Stimulated activated CD4-positive, alpha-beta T cell treated with anti-CD3 and anti-CD28 coated beads, Interleukin-15, amount 100 ng/mL, for 24 hours (primary cell): ENCODE measurements at regions not wholly inside any gene's neighbourhood (a gene's known extent, or its start where the extent isn't known, plus 50 kb on each side); places are given as distances from the start of the nearest gene placed in this dataset.

Experiments
- DNase-seq: peaks from one replicate; pipeline ENCODE4 v3.0.0-alpha.2; 2020

- no peak for DNase-seq
These were observed 2071.2 kb upstream of the CDH6 start for GRCh38 chr5:29122306-29122705.

DNA sequence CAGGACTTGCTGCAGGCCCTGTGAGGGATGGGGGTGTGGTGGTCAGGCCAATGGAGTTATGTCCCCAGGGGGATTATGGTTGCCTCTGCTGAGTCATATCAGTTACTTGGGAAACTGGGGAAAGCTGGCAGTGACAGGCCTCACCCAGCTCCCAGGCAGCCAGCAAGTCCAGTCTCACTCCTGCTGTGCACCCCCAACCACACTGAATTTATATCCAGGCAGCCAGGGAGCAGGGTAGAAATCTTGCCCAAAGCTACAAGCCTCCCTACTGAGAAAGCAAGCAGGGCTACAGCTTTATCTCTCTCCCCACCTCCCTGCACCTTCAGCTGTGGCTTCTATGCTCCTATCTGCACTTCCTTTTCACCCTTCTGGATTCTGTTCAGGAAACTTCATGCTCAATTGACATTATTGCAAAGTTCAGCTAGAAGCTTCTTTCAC, 2076.0 kb upstream of the CDH9 start:
- DNase-seq = no peak

GRCh38 chr5:29113516-29113915, 2075.1 kb upstream of the CDH9 start:
- DNase-seq = no peak

- DNase-seq = no peak
These were observed 2061.2 kb upstream of the CDH9 start for GRCh38 chr5:29099585-29099984.

GRCh38 chr5:29089591-29090130, 2051.3 kb upstream of the CDH9 start:
- no peak for DNase-seq

DNA sequence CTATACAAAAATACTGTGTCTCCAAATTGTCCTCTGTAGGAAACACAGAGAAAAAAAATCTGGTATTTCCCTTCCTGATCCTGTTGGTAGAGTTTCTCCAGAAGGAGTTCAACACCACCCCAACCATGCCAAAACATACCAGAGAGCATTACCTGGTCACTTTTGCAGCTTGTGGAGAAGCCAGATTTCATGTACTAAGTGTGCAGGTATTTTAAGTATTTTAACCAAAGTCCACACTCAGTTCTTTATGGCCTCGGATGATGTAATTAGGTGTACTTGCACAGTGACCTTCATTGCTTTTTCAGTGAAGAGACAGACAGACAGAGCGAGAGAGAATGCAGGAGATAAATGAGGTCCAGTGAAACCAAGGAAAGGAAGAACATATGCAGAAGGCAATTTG, 2046.8 kb upstream of the CDH9 start:
- no peak for DNase-seq

- no peak for DNase-seq
These were observed 2041.4 kb upstream of the CDH9 start for GRCh38 chr5:29079771-29080170.

DNA sequence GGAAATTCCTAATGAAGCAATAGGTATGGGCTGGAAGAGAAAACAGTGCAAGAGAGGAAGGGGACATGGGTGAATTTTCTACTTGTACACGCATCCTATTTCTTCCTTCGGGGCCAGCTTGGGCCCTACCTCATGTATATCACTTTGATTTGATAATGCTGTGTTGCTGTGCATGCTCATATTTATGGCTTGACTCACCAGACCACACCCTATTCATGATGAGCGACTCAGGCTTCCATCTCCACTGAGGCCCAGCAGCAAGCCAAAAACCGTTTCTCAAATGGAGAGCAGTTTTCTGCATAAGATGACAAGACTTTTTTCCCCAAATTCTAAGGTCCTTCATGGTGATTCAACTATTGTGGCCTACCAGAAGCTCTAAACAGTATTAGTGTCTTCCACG, 2039.1 kb upstream of the CDH9 start:
- DNase-seq = no peak

DNA sequence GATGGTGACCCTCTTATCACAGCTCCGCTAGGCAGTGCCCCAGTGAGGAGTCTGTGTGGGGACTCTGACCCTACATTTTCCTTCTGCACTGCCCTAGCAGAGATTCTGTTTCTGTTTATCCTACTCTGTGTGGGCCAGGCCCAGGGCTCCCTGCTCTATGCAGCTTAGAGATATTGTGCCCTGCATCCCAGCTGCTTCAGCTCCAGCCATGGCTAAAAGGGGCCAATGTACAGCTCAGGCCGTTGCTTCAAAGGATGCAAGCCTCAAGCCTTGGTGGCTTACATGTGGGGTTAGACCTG, 2030.7 kb upstream of the CDH9 start:
- no peak for DNase-seq

GRCh38 chr5:29061381-29061780, 2023.0 kb upstream of the CDH9 start:
- DNase-seq = no peak

DNA sequence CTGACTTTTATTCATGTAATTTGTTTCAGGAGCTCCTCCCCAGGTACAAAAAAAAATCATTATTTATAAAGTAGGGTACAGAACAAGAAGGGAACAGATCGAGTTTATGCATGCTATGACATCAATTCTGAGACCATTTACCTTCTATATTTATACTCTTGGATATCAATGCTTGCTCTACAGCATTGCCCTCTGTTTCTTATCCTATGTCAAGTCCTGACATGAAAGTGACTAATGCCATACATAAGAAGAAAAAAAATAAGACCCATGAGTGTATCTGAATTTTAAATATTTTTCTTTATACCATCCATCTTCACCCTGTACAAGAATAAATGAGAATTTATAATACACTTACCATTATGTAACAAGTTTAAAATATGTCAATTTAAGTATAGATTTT, 2016.3 kb upstream of the CDH9 start:
- no peak for DNase-seq

- no peak for DNase-seq
These were observed 2015.9 kb upstream of the CDH9 start for GRCh38 chr5:29054282-29054681.

DNA sequence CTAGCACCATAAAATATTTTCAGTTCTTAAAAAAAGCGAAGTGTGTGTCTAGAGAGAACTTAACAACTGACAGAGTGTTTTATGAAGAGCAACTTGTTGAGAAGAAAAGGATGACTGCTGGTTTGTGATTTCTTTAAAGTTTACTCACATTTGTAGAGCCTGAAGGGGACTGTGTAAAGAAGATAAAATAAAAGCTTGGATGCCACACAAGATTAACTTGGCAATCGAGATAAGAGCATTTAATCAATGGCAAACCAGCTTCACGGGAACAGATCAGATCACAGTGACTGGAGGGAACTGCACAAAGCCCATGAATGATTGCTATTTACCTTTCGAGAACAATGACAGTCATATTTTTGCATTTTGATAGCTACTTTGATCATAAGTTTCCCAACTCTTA, 2013.1 kb upstream of the CDH9 start:
- no peak for DNase-seq

DNA sequence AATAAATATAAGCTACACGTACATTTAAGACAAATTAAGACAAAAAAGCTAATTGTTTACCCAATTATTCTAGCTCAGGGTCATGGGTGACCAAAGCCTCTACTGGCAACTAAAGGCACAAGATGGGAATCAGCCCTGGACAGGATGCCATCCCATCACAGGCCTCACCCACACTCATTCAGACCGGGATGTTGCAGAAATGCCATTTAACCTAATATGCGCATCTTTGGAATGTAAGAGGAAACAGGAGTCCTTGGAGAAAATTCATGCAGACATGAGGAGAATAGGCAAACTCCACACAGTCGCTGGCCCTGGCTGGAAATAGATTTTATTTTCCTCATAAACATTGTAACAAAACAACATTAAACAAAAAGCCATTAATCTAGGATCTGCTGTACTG, 2003.8 kb upstream of the CDH9 start:
- DNase-seq = no peak

- no peak for DNase-seq
These were observed 2002.0 kb upstream of the CDH9 start for GRCh38 chr5:29040404-29040803.

- no peak for DNase-seq
These were observed 2001.6 kb upstream of the CDH9 start for GRCh38 chr5:29039994-29040393.

DNA sequence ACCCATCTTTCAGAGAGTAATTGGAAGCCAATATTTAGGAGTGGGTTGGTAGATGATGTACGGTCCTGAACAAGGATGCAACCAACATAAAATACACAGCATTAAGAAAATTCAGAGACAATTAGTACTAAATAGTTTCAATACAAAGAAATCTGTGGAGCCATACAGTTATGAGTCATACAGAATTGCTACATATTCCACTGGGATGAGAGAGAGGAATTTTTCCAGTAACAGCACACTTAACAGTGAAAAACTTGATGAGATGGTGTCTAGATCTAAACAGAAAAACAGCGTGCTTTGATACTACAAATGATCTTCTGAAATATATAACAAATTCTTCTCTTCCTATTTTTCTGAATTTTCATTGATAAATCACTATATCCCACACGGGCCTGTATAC, 1999.3 kb upstream of the CDH9 start:
- DNase-seq = no peak

GRCh38 chr5:29024052-29024451, 1985.7 kb upstream of the CDH9 start:
- no peak for DNase-seq

GRCh38 chr5:29023541-29023940, 1985.2 kb upstream of the CDH9 start:
- no peak for DNase-seq

DNA sequence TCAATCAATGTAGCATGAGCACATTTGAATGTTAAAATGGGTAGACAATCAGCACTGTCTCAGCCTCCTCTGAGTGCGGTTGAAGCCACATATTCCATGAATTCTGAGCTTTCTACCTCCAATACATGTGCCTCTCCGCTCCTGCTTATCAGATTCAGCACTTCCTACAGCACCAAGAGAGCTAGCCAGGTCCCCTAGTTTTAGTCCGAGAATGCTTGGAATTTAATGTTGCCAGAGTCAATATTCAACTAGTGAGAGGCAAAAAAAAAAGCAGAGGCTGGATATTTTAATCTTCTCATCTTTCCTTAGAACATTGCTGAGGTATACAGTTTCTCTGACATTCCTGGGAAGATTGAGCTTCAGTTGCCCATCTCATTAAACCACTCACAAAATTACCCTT, 1979.1 kb upstream of the CDH9 start:
- DNase-seq = no peak

DNA sequence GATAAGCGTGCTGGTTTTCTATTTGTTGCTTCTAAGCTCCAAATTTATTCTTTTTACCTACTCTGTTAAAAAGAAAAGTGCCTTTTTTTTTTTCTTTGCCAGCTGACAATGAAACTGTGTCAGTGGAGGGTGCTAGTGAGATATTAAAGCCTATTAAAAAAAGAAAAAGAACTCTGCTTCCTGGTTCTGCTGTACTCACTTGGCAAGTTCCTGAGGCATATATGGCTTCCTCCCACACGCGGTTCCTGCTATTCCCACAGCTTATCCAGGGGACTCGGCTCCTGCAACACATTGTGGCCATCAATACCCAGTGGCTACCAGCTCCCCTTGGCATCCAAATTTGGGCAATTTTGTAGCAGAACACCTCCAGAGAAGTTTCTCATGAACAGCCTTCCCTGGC, 1977.7 kb upstream of the CDH9 start:
- DNase-seq = no peak

DNA sequence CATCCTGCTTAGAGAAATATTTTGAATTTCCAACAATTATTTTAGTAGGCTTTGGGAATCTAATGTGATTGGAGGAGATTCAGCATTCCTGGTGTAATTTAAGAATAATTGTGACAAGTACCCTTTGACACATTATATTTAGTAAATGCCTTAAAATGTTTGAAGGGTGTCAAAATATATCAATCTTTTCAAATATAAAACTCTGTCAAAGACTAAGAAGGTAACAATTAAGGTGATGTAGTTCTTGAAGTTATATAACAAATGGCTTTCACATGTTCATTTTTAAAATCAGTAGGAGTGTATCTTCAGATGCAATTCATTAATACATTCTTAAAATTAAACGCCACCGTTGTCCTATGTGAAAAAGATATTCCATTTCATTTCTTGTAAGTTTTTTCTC, 1977.1 kb upstream of the CDH9 start:
- no peak for DNase-seq

DNA sequence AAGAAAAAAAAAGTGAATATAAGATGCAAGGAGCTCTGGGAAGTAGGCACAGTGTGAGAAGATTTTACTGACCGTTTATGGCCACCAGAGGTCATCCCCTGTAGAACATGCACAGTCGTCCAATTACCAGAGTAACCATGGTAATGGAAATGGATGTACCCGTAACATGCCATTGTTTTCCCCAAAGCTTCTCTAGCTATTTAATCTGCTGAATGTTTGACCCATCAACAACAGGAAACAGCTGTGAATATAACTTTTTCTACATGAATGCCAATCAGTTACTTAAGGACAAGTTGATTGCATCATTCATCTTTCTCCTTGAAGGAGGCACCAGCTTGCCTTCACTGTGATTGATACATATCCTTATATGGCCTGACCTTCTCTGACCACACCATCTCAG, 1967.0 kb upstream of the CDH9 start:
- DNase-seq = no peak

DNA sequence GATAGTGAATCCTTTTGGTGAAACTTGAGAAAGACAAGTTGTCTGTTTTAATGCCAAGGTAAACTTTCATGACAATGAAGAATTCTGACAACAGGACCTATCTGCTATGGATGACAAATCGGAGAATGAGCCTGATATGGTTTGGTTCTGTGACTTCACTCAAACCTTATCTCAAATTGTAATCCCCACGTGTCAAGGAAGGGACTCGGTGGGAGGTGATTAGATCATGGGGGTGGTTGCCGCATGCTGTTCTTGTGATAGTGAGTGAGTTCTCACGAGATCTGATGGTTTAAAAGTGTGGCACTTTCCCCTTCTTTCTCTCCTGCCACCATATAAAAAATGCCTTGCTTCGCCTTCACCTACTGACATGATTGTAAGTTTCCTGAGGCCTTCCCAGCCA, 1964.1 kb upstream of the CDH9 start:
- DNase-seq = no peak

GRCh38 chr5:29001666-29002065, 1963.3 kb upstream of the CDH9 start:
- no peak for DNase-seq

GRCh38 chr5:28984639-28985038, 1946.3 kb upstream of the CDH9 start:
- DNase-seq = no peak
